AG04449 (cell line): ENCODE measurements at regions not wholly inside any gene's neighbourhood (a gene's known extent, or its start where the extent isn't known, plus 50 kb on each side); places are given as distances from the start of the nearest gene placed in this dataset.

Experiments used
- CTCF ChIA-PET: fragments of 350-600 bp; formaldehyde crosslinking; extraction: SDS; loops from one replicate; lab custom pipeline; 2021; ENCODE audit warnings: antibody characterized with exemption; lab: Yijun Ruan, JAX
- POLR2A ChIA-PET: fragments of 400-600, 350-600 bp; formaldehyde crosslinking; extraction: SDS; loops from one replicate; lab custom pipeline; 2020; ENCODE audit warnings: antibody characterized with exemption, inconsistent platforms; lab: Yijun Ruan, JAX
- DNase-seq: peaks from one replicate; pipeline ENCODE4 v3.0.0-alpha.2; 2010; ENCODE audit warnings: low read depth, low spot score
- H3K4me3 ChIP-seq: 2 replicates; pipeline ENCODE4 v1.5.1; 2011; ENCODE audit warnings: low read depth, mild to moderate bottlenecking, control low read depth, low read length
- TF ChIP-seq, protein P1 (sequence below): IDR thresholded peaks from one replicate; pipeline ENCODE4 v1.5.1; 2011; ENCODE audit warnings: mild to moderate bottlenecking, moderate library complexity, low read length, control low read depth, inconsistent platforms; ENCODE audit not compliant: insufficient read depth; ENCODE audit errors: missing control alignments

GRCh38 chr6:11854408-11855165 lies 76.0 kb upstream of the ADTRP start:
- CTCF ChIA-PET: no interaction called here
- POLR2A ChIA-PET: no interaction called here
- TF ChIP-seq, protein P1, sequence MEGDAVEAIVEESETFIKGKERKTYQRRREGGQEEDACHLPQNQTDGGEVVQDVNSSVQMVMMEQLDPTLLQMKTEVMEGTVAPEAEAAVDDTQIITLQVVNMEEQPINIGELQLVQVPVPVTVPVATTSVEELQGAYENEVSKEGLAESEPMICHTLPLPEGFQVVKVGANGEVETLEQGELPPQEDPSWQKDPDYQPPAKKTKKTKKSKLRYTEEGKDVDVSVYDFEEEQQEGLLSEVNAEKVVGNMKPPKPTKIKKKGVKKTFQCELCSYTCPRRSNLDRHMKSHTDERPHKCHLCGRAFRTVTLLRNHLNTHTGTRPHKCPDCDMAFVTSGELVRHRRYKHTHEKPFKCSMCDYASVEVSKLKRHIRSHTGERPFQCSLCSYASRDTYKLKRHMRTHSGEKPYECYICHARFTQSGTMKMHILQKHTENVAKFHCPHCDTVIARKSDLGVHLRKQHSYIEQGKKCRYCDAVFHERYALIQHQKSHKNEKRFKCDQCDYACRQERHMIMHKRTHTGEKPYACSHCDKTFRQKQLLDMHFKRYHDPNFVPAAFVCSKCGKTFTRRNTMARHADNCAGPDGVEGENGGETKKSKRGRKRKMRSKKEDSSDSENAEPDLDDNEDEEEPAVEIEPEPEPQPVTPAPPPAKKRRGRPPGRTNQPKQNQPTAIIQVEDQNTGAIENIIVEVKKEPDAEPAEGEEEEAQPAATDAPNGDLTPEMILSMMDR: no peak
- DNase-seq: peak; percentile 40
- H3K4me3 ChIP-seq: no peak overlapping the region

- no peak overlapping the region for H3K4me3 ChIP-seq
- TF ChIP-seq, protein P1: no peak
- ChIA-PET CTCF (interaction anchor here (0.8 kb wide), 1 partner anchor 34 kb away, joined by 3 read pairs; no protein-coding TSS in a partner anchor), POLR2A (no interaction called here)
- DNase-seq: no peak
Observed at GRCh38 chr6:11853678-11854407, 75.2 kb upstream of the ADTRP start.

- no peak overlapping the region for H3K4me3 ChIP-seq
- TF ChIP-seq, protein P1: no peak
- CTCF ChIA-PET: no interaction called here
- POLR2A ChIA-PET: interaction anchor here (0.5 kb wide), 1 partner anchor 33 kb away, joined by 3 read pairs; no protein-coding TSS in a partner anchor
- DNase-seq: no peak
Observed at GRCh38 chr6:11852061-11852651, 73.6 kb upstream of the ADTRP start.

- peak; percentile 88 for DNase-seq
- POLR2A ChIA-PET: no interaction called here
Observed at GRCh38 chr6:11851387-11851786, 72.8 kb upstream of the ADTRP start.

DNA sequence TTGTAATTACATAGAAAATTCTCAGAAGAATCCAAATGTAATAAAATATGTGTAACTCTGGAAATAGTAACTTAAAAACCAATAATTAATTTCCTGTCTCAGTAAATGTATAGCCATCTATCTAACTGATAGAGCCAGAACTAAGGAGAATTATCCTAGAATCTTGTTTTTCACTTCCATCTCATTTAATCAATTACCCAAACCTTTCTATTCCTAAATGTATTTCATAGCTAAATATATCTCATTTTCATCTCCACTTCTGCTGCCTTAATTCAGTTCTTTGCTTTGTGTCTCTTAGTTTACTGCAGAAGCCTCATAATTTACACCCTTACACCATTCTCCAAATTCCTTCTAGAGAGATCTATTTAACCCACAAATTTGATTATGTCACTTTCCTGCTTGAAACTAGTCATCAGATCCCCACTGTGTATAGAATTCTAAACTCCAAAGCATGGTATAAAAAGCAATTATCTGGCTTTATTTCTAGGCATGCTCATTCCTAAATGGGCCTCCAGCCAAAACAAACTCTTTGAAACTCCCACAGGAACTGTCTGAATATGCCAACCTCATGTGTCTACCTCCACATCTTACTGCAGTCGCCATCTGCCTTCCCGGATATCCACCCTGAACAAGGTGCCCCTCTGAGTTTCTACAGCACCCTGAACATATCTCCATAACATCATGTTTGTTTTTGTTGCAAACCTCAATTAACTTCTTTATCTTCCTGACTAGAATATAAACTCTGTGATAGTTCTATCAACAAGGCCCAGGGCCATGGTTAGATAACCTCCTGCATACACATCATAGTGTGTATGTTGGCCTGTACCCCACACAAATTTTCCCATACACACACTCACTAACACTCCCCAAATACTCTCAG lies 70.5 kb upstream of the ADTRP start:
- peak; percentile 55 for DNase-seq
- POLR2A ChIA-PET: no interaction called here

More at GRCh38 chr6:11851387-11851786, 72.8 kb upstream of the ADTRP start:
- TF ChIP-seq, protein P1: no peak
- H3K4me3 ChIP-seq: no peak overlapping the region
- CTCF ChIA-PET: no interaction called here

More for the DNA sequence above, 70.5 kb upstream of the ADTRP start:
- H3K4me3 ChIP-seq: no peak overlapping the region
- CTCF ChIA-PET: no interaction called here
- TF ChIP-seq, protein P1: no peak
